ENCODE measurements at regions not wholly inside any gene's neighbourhood (a gene's known extent, or its start where the extent isn't known, plus 50 kb on each side); places are given as distances from the start of the nearest gene placed in this dataset.

DNA sequence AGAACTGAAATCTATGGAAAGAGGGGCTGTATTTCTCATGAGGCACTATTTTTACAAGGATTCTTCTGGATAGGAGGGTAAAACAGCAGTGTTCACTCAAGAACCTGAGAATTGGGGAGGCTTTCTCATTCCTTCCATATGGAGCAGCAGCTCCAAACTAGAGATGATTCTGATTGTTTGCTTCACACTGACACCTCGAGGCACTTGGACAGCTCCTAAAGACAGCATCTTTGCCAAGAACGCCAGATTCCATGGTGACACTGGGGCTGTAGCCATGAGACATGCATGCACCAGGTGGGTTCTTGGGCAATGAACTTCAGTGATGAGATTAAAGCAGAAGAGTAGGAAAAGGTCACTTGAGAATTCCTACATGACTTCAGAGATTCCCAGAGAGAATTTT lies 361.5 kb upstream of the HTR2A start:
- no peaks in the 10 kb centered on the region for H3K79me2 ChIP-seq (ENCODE audit: insufficient read depth, low read length)
- H3T11ph ChIP-seq (ENCODE audit: low read length), result no peak overlapping the region
- H3K27me3 Mint-ChIP-seq (ENCODE audit: low read depth), result no peaks in the 10 kb centered on the region
- H4K91ac ChIP-seq (ENCODE audit: insufficient read length, low read depth, low read length), result no peak overlapping the region
- H3K18ac ChIP-seq (ENCODE audit: insufficient read length, low read depth, low read length), result no peak overlapping the region
- no peak overlapping the region for H3K4me3 Mint-ChIP-seq
- no peak overlapping the region for H2BK15ac ChIP-seq (ENCODE audit: low read depth, low read length)
- H3K27ac ChIP-seq (ENCODE audit: insufficient read length, low read depth, low read length), result no peak overlapping the region
- peak overlapping the region in 1 of 3 experiments; percentile 9; a peak in 1 of 7 replicates for H3K27ac Mint-ChIP-seq
- no peak overlapping the region for H2BK20ac ChIP-seq (ENCODE audit: low read depth, low read length, poor library complexity, severe bottlenecking)
- H2AK5ac ChIP-seq (ENCODE audit: insufficient read length, low read length), result no peak overlapping the region
- no peak overlapping the region for H2BK120ac ChIP-seq (ENCODE audit: low read depth, low read length, poor library complexity, severe bottlenecking)
- H3K36me3 Mint-ChIP-seq (ENCODE audit: insufficient read depth in 1 of 3, low read depth in 3 of 3), result no peaks in the 10 kb centered on the region
- DNase-seq, result no peak
- no peak overlapping the region for H3K56ac ChIP-seq (ENCODE audit: insufficient read length, low read depth, low read length)
- no peak overlapping the region for H4K5ac ChIP-seq (ENCODE audit: insufficient read length, low read depth, low read length)
- H4K8ac ChIP-seq (replicated peaks; ENCODE audit: insufficient read length, low read depth, low read length), result no peak overlapping the region
- no peaks in the 10 kb centered on the region for H3K27me3 ChIP-seq (ENCODE audit: insufficient read depth, low read length)
- H4K20me1 ChIP-seq (ENCODE audit: control insufficient read depth, insufficient read depth, insufficient read length), result no peaks in the 10 kb centered on the region
- H3K9me3 Mint-ChIP-seq, result no peaks in the 10 kb centered on the region; a peak in 1 of 5 replicates
- H3K4me1 Mint-ChIP-seq, result no peaks in the 10 kb centered on the region
- H3K14ac ChIP-seq (ENCODE audit: insufficient read depth, low read length), result no peak overlapping the region
- no CpG with 5 or more reads among the region's 2 CpGs for WGBS (ENCODE audit: extremely low coverage, insufficient read length, low lambda C conversion rate)
- no peak overlapping the region for H2AFZ ChIP-seq (ENCODE audit: low read length)
- no peaks in the 10 kb centered on the region for H3K79me1 ChIP-seq (ENCODE audit: insufficient read depth, low read depth, low read length, poor library complexity, severe bottlenecking)
- no peak overlapping the region for H3K9ac ChIP-seq (ENCODE audit: extremely low read depth, insufficient read length, low read length)
- H3K23ac ChIP-seq (ENCODE audit: insufficient read length, low read depth, low read length), result no peak overlapping the region
- H3K4me2 ChIP-seq (ENCODE audit: insufficient read depth, insufficient read length, low read length), result no peak overlapping the region
- H3K9me3 ChIP-seq (ENCODE audit: control insufficient read depth, low read depth, low read length), result no peaks in the 10 kb centered on the region
- no peaks in the 10 kb centered on the region for H3K23me2 ChIP-seq (ENCODE audit: insufficient read length, low read depth, low read length, poor library complexity, severe bottlenecking)
- H2BK12ac ChIP-seq (ENCODE audit: insufficient read length, low read depth, low read length), result no peak overlapping the region
- H2BK5ac ChIP-seq (ENCODE audit: insufficient read length, low read length), result no peak overlapping the region
- H3K4me1 ChIP-seq (ENCODE audit: insufficient read depth, low read length), result no peaks in the 10 kb centered on the region
- H3K4ac ChIP-seq (ENCODE audit: low read depth, low read length), result no peak overlapping the region
- TF ChIP-seq, protein P1, sequence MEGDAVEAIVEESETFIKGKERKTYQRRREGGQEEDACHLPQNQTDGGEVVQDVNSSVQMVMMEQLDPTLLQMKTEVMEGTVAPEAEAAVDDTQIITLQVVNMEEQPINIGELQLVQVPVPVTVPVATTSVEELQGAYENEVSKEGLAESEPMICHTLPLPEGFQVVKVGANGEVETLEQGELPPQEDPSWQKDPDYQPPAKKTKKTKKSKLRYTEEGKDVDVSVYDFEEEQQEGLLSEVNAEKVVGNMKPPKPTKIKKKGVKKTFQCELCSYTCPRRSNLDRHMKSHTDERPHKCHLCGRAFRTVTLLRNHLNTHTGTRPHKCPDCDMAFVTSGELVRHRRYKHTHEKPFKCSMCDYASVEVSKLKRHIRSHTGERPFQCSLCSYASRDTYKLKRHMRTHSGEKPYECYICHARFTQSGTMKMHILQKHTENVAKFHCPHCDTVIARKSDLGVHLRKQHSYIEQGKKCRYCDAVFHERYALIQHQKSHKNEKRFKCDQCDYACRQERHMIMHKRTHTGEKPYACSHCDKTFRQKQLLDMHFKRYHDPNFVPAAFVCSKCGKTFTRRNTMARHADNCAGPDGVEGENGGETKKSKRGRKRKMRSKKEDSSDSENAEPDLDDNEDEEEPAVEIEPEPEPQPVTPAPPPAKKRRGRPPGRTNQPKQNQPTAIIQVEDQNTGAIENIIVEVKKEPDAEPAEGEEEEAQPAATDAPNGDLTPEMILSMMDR (conservative IDR thresholded peaks at IDR 0.05), result no peak

All from H9 (cell line).